Suppressor macrophage treated with lipopolysaccharide for 4 hours (primary cell): ENCODE measurements at regions not wholly inside any gene's neighbourhood (a gene's known extent, or its start where the extent isn't known, plus 50 kb on each side); places are given as distances from the start of the nearest gene placed in this dataset.

Experiments used
- DNase-seq: peaks from one replicate; pipeline ENCODE4 v3.0.0-alpha.2; 2020

- no peak for DNase-seq
These were observed 64.8 kb downstream of the PDCL3 start for GRCh38 chr2:100627330-100628300.

GRCh38 chr2:100628506-100628905 lies 65.7 kb downstream of the PDCL3 start:
- DNase-seq, result no peak

- no peak for DNase-seq
These were observed 66.5 kb downstream of the PDCL3 start for GRCh38 chr2:100629309-100629708.

- DNase-seq, result no peak
These were observed 67.7 kb downstream of the PDCL3 start for GRCh38 chr2:100630473-100630977.

GRCh38 chr2:100632037-100632436 lies 69.2 kb downstream of the PDCL3 start:
- DNase-seq, result no peak

GRCh38 chr2:100632759-100633158 lies 70.0 kb downstream of the PDCL3 start:
- no peak for DNase-seq

- no peak for DNase-seq
These were observed 77.0 kb downstream of the PDCL3 start for GRCh38 chr2:100639588-100640390.

- no peak for DNase-seq
These were observed 77.8 kb downstream of the PDCL3 start for GRCh38 chr2:100640431-100641124.

- DNase-seq, result no peak
These were observed 78.3 kb downstream of the PDCL3 start for GRCh38 chr2:100641125-100641435.

- no peak for DNase-seq
These were observed 79.6 kb downstream of the PDCL3 start for GRCh38 chr2:100642425-100642824.

GRCh38 chr2:100643467-100643866 lies 80.7 kb downstream of the PDCL3 start:
- no peak for DNase-seq

GRCh38 chr2:100643906-100644501 lies 81.2 kb downstream of the PDCL3 start:
- no peak for DNase-seq

GRCh38 chr2:100645695-100646429 lies 83.1 kb downstream of the PDCL3 start:
- no peak for DNase-seq

GRCh38 chr2:100647709-100648108 lies 84.9 kb downstream of the PDCL3 start:
- no peak for DNase-seq

GRCh38 chr2:100650151-100650550 lies 87.4 kb downstream of the PDCL3 start:
- DNase-seq, result no peak

- no peak for DNase-seq
These were observed 90.7 kb downstream of the PDCL3 start for GRCh38 chr2:100653449-100654035.

- no peak for DNase-seq
These were observed 91.8 kb downstream of the PDCL3 start for GRCh38 chr2:100654611-100655010.

- DNase-seq, result no peak
These were observed 92.7 kb downstream of the PDCL3 start for GRCh38 chr2:100655446-100655845.

- DNase-seq, result no peak
These were observed 93.2 kb downstream of the PDCL3 start for GRCh38 chr2:100655936-100656534.

- DNase-seq, result no peak
These were observed 95.2 kb downstream of the PDCL3 start for GRCh38 chr2:100658017-100658416.
